ENCODE measurements at regions not wholly inside any gene's neighbourhood (a gene's known extent, or its start where the extent isn't known, plus 50 kb on each side); places are given as distances from the start of the nearest gene placed in this dataset.

- Histone ChIP-seq H3K79me2 (ENCODE audit: insufficient read depth, low read length) (no peaks in the 10 kb centered on the region), H3K27ac (ENCODE audit: low read length) (no peak overlapping the region), H3K36me3 (ENCODE audit: insufficient read depth, low read length) (no peaks in the 10 kb centered on the region), H3K4me3 (ENCODE audit: low read depth in 1 of 2, low read length in 2 of 2) (no peak overlapping the region), H3K27me3 (ENCODE audit: insufficient read depth, low read length, poor library complexity) (no peaks in the 10 kb centered on the region), H4K20me1 (ENCODE audit: insufficient read depth, low read length) (no peaks in the 10 kb centered on the region), H3K4me2 (ENCODE audit: insufficient read depth, low read length) (no peak overlapping the region), H3K9ac (ENCODE audit: low read depth, low read length) (no peak overlapping the region), H3K9me3 (ENCODE audit: insufficient read depth, low read length, severe bottlenecking) (no peaks in the 10 kb centered on the region), H3K4me1 (ENCODE audit: insufficient read depth, low read length) (no peaks in the 10 kb centered on the region), H2AFZ (ENCODE audit: low read depth, low read length) (no peak overlapping the region)
- ATAC-seq (ENCODE audit: insufficient read depth, low read depth) (no peak), DNase-seq (no peak)
- TF ChIP-seq CTCF (IDR thresholded peaks at IDR 0.05; ENCODE audit: borderline replicate concordance, extremely low read depth, low read length, poor library complexity, severe bottlenecking) (no peak), EZH2 (IDR thresholded peaks at IDR 0.05; ENCODE audit: borderline replicate concordance, low read depth, low read length, severe bottlenecking) (no peak)
Measured at GRCh38 chr3:168570404-168571155, 474.9 kb upstream of the GOLIM4 start.

- Histone ChIP-seq H2AFZ (ENCODE audit: low read depth, low read length) (no peak overlapping the region), H3K36me3 (ENCODE audit: insufficient read depth, low read length) (no peaks in the 10 kb centered on the region)
- ATAC-seq (ENCODE audit: insufficient read depth, low read depth), result no peak
Measured at GRCh38 chr3:168558728-168559411, 463.1 kb upstream of the GOLIM4 start.

GRCh38 chr3:168552251-168552650 is 456.5 kb upstream of the GOLIM4 start:
- no peaks in the 10 kb centered on the region for H3K27me3 ChIP-seq (ENCODE audit: insufficient read depth, low read length, poor library complexity)
- TF ChIP-seq EZH2 (IDR thresholded peaks at IDR 0.05; ENCODE audit: borderline replicate concordance, low read depth, low read length, severe bottlenecking) (no peak), CTCF (IDR thresholded peaks at IDR 0.05; ENCODE audit: borderline replicate concordance, extremely low read depth, low read length, poor library complexity, severe bottlenecking) (no peak)
- H3K4me2 ChIP-seq (ENCODE audit: insufficient read depth, low read length), result no peak overlapping the region
- H3K4me1 ChIP-seq (ENCODE audit: insufficient read depth, low read length), result no peaks in the 10 kb centered on the region
- no peaks in the 10 kb centered on the region for H3K9me3 ChIP-seq (ENCODE audit: insufficient read depth, low read length, severe bottlenecking)
- H2AFZ ChIP-seq (ENCODE audit: low read depth, low read length), result no peak overlapping the region
- no peaks in the 10 kb centered on the region for H3K36me3 ChIP-seq (ENCODE audit: insufficient read depth, low read length)
- DNase-seq, result no peak
- no peak overlapping the region for H3K4me3 ChIP-seq (ENCODE audit: low read depth in 1 of 2, low read length in 2 of 2)
- no peaks in the 10 kb centered on the region for H3K79me2 ChIP-seq (ENCODE audit: insufficient read depth, low read length)
- H4K20me1 ChIP-seq (ENCODE audit: insufficient read depth, low read length), result no peaks in the 10 kb centered on the region
- H3K27ac ChIP-seq (ENCODE audit: low read length), result no peak overlapping the region
- H3K9ac ChIP-seq (ENCODE audit: low read depth, low read length), result no peak overlapping the region
- no peak for ATAC-seq (ENCODE audit: insufficient read depth, low read depth)

More at GRCh38 chr3:168558728-168559411, 463.1 kb upstream of the GOLIM4 start:
- TF ChIP-seq EZH2 (IDR thresholded peaks at IDR 0.05; ENCODE audit: borderline replicate concordance, low read depth, low read length, severe bottlenecking) (no peak), CTCF (IDR thresholded peaks at IDR 0.05; ENCODE audit: borderline replicate concordance, extremely low read depth, low read length, poor library complexity, severe bottlenecking) (no peak)
- H3K27me3 ChIP-seq (ENCODE audit: insufficient read depth, low read length, poor library complexity), result no peaks in the 10 kb centered on the region
- no peak overlapping the region for H3K9ac ChIP-seq (ENCODE audit: low read depth, low read length)
- H3K4me1 ChIP-seq (ENCODE audit: insufficient read depth, low read length), result no peaks in the 10 kb centered on the region
- H3K27ac ChIP-seq (ENCODE audit: low read length), result no peak overlapping the region
- no peak for DNase-seq
- H4K20me1 ChIP-seq (ENCODE audit: insufficient read depth, low read length), result no peaks in the 10 kb centered on the region
- no peak overlapping the region for H3K4me2 ChIP-seq (ENCODE audit: insufficient read depth, low read length)
- no peaks in the 10 kb centered on the region for H3K79me2 ChIP-seq (ENCODE audit: insufficient read depth, low read length)
- no peak overlapping the region for H3K4me3 ChIP-seq (ENCODE audit: low read depth in 1 of 2, low read length in 2 of 2)
- no peaks in the 10 kb centered on the region for H3K9me3 ChIP-seq (ENCODE audit: insufficient read depth, low read length, severe bottlenecking)
